MM.1S (cell line): ENCODE measurements at regions not wholly inside any gene's neighbourhood (a gene's known extent, or its start where the extent isn't known, plus 50 kb on each side); places are given as distances from the start of the nearest gene placed in this dataset.

ENCODE experiments used
- DNase-seq: peaks from one replicate; pipeline ENCODE4 v3.0.0-alpha.2; 2015
- H2AFZ ChIP-seq: fragments of 300-600 bp; sonication (generic); 2 replicates; pipeline ENCODE4 v1.6.0; 2016; ENCODE audit warnings: antibody characterized with exemption, low read length
- H3F3A ChIP-seq: fragments of 300-600 bp; sonication (generic); 2 replicates; pipeline ENCODE4 v1.6.1; 2016; ENCODE audit warnings: mild to moderate bottlenecking, antibody characterized with exemption, low read length, moderate library complexity, mixed read lengths; ENCODE audit not compliant: insufficient read depth
- H3K27ac ChIP-seq: fragments of 300-600 bp; sonication (generic); 2 replicates; pipeline ENCODE4 v1.5.1; 2016; ENCODE audit warnings: mild to moderate bottlenecking, low read length
- H3K27me3 ChIP-seq: fragments of 300-600 bp; sonication (generic); replicated peaks from 2 replicates; pipeline ENCODE4 v1.6.0; 2016; ENCODE audit warnings: low read length; ENCODE audit not compliant: insufficient read depth
- H3K36me3 ChIP-seq: fragments of 300-600 bp; sonication (generic); replicated peaks from 2 replicates; pipeline ENCODE4 v1.6.1; 2016; ENCODE audit warnings: mild to moderate bottlenecking, low read length, mixed read lengths; ENCODE audit not compliant: insufficient read depth
- H3K4me1 ChIP-seq: fragments of 300-600 bp; sonication (generic); 2 replicates; pipeline ENCODE4 v1.6.1; 2016; ENCODE audit warnings: low read length, mixed read lengths
- H3K4me2 ChIP-seq: fragments of 300-600 bp; sonication (generic); 2 replicates; pipeline ENCODE4 v1.6.0; 2016; ENCODE audit warnings: low read depth, low read length
- H3K4me3 ChIP-seq: fragments of 300-600 bp; sonication (generic); 2 replicates; pipeline ENCODE4 v1.5.1; 2016; ENCODE audit warnings: low read length, mixed read lengths
- H3K79me2 ChIP-seq: fragments of 300-600 bp; sonication (generic); 2 replicates; pipeline ENCODE4 v1.6.1; 2016; ENCODE audit warnings: mixed run types, low read length, mixed read lengths
- H3K9ac ChIP-seq: fragments of 300-600 bp; sonication (generic); 2 replicates; pipeline ENCODE4 v1.6.1; 2016; ENCODE audit warnings: low read length, mixed read lengths
- H3K9me2 ChIP-seq: fragments of 300-600 bp; sonication (generic); replicated peaks from 2 replicates; pipeline ENCODE4 v1.6.1; 2016; ENCODE audit warnings: mild to moderate bottlenecking, low read length, mixed read lengths; ENCODE audit not compliant: insufficient read depth
- H3K9me3 ChIP-seq: fragments of 300-600 bp; sonication (generic); replicated peaks from 2 replicates; pipeline ENCODE4 v1.6.1; 2016; ENCODE audit warnings: mild to moderate bottlenecking, low read length, mixed read lengths; ENCODE audit not compliant: insufficient read depth
- H4K20me1 ChIP-seq: fragments of 300-600 bp; sonication (generic); 2 replicates; pipeline ENCODE4 v1.6.1; 2016; ENCODE audit warnings: mild to moderate bottlenecking, low read length, moderate library complexity, mixed read lengths; ENCODE audit not compliant: insufficient read depth
- CTCF ChIP-seq: fragments of 300-600 bp; sonication (generic); IDR thresholded peaks from 2 replicates; pipeline ENCODE4 v1.5.1; 2016; ENCODE audit warnings: antibody characterized with exemption, low read length, mixed read lengths
- EZH2 ChIP-seq: fragments of 300-600 bp; sonication (generic); optimal IDR thresholded peaks from 2 replicates; pipeline ENCODE3; 2017; ENCODE audit warnings: low read depth, mild to moderate bottlenecking, antibody characterized with exemption, low read length, mixed read lengths
- EZH2phosphoT487 ChIP-seq: fragments of 300-600 bp; sonication (generic); IDR thresholded peaks from 2 replicates; pipeline ENCODE4 v1.6.1; 2018; ENCODE audit warnings: antibody characterized with exemption, low read length

GRCh38 chr2:138948070-138948539 lies 167.9 kb upstream of the NXPH2 start:
- Histone ChIP-seq H3K27ac (no peak overlapping the region), H3K4me2 (no peak overlapping the region), H4K20me1 (no peaks in the 10 kb centered on the region), H3K9me2 (no peaks in the 10 kb centered on the region), H2AFZ (no peak overlapping the region), H3K9ac (no peak overlapping the region), H3F3A (no peaks in the 10 kb centered on the region), H3K9me3 (no peaks in the 10 kb centered on the region), H3K27me3 (no peaks in the 10 kb centered on the region), H3K4me1 (no peaks in the 10 kb centered on the region), H3K4me3 (no peak overlapping the region), H3K79me2 (no peaks in the 10 kb centered on the region), H3K36me3 (no peaks in the 10 kb centered on the region)
- no peak for DNase-seq
- TF ChIP-seq EZH2phosphoT487 (no peak), EZH2 (no peak)

GRCh38 chr2:138943470-138943869 lies 163.3 kb upstream of the NXPH2 start:
- Histone ChIP-seq H2AFZ (no peak overlapping the region), H3K79me2 (no peaks in the 10 kb centered on the region), H3K9me3 (no peaks in the 10 kb centered on the region), H3K9ac (no peak overlapping the region), H3K36me3 (no peaks in the 10 kb centered on the region), H3K4me1 (no peaks in the 10 kb centered on the region), H4K20me1 (no peaks in the 10 kb centered on the region), H3K4me3 (no peak overlapping the region), H3K9me2 (no peaks in the 10 kb centered on the region), H3K27ac (no peak overlapping the region), H3K27me3 (no peaks in the 10 kb centered on the region), H3K4me2 (no peak overlapping the region), H3F3A (no peaks in the 10 kb centered on the region)
- DNase-seq: no peak
- no peak for TF ChIP-seq EZH2
- TF ChIP-seq EZH2phosphoT487: no peak
- TF ChIP-seq CTCF: no peak

- no peaks in the 10 kb centered on the region for H3K9me3 ChIP-seq
- no peak for DNase-seq
Observed at GRCh38 chr2:138942466-138942865, 162.3 kb upstream of the NXPH2 start.

More at GRCh38 chr2:138942466-138942865, 162.3 kb upstream of the NXPH2 start:
- H3K79me2 ChIP-seq: no peaks in the 10 kb centered on the region
- no peaks in the 10 kb centered on the region for H3F3A ChIP-seq
- H3K4me3 ChIP-seq: no peak overlapping the region
- no peaks in the 10 kb centered on the region for H4K20me1 ChIP-seq
- H3K27ac ChIP-seq: no peak overlapping the region
- no peaks in the 10 kb centered on the region for H3K4me1 ChIP-seq
- H3K9me2 ChIP-seq: no peaks in the 10 kb centered on the region
- no peaks in the 10 kb centered on the region for H3K36me3 ChIP-seq
- H3K9ac ChIP-seq: no peak overlapping the region
- H3K27me3 ChIP-seq: no peaks in the 10 kb centered on the region
- H2AFZ ChIP-seq: no peak overlapping the region
- TF ChIP-seq CTCF (no peak), EZH2 (no peak), EZH2phosphoT487 (no peak)
- H3K4me2 ChIP-seq: no peak overlapping the region
